ENCODE measurements at regions not wholly inside any gene's neighbourhood (a gene's known extent, or its start where the extent isn't known, plus 50 kb on each side); places are given as distances from the start of the nearest gene placed in this dataset.

DNA sequence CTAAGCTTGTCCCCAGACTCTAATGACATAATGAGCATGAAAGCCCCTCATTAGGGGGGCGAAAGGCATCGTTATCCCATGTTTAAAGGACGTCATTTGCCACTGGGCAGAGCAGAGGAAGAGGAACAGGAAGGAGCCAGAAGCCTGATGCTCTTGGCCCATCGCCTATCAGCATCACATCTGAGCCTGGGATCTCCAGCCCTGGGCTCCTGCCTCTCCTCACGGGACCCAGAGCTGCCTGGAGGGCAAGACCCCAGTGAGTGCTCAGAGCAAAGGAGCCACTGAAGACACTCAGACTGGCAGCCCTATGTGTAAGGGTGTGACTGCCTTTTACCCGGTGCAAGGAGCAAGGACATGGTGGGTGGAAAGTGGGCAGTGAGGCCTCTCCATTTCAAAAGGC lies 115.0 kb upstream of the ZNF507 start:
- H3K79me2 ChIP-seq (ENCODE audit: insufficient read depth, low read depth, low read length), result no peaks in the 10 kb centered on the region
- intact Hi-C loops (cut with micrococcal nuclease; ENCODE audit: unreplicated experiment), result no loop called here
- no peaks in the 10 kb centered on the region for H3K9me2 ChIP-seq (ENCODE audit: insufficient read depth, low read length)
- no TSS peak for BruUV-seq (replicated peaks)
- DNase-seq (ENCODE audit: low spot score), result no peak
- H3K9me3 ChIP-seq (ENCODE audit: low read length), result no peaks in the 10 kb centered on the region
- H3K4me1 ChIP-seq (ENCODE audit: insufficient read depth, low read length, poor library complexity, severe bottlenecking), result no peaks in the 10 kb centered on the region
- no peaks in the 10 kb centered on the region for H3K36me3 ChIP-seq (ENCODE audit: insufficient read depth, low read length)
- no peaks in the 10 kb centered on the region for H4K20me1 ChIP-seq (ENCODE audit: insufficient read depth, low read length)
- no peak overlapping the region for H2AFZ ChIP-seq (ENCODE audit: low read length)
- ChIA-PET POLR2A (no interaction called here), CTCF (ENCODE audit: unreplicated experiment) (interaction anchor here (0.5 kb wide), 1 partner anchor 42 kb away, joined by 4 read pairs; no protein-coding TSS in a partner anchor)
- H3K27ac ChIP-seq (ENCODE audit: low read depth, low read length, poor library complexity, severe bottlenecking), result no peak overlapping the region
- H3K4me3 ChIP-seq (ENCODE audit: low read depth, low read length, poor library complexity, severe bottlenecking), result no peak overlapping the region
- H3K4me2 ChIP-seq (ENCODE audit: low read length), result no peak overlapping the region
- no peak for TF ChIP-seq EZH2phosphoT487 (IDR thresholded peaks at IDR 0.05; ENCODE audit: borderline replicate concordance, low read depth, low read length)
- TF ChIP-seq, protein P1, sequence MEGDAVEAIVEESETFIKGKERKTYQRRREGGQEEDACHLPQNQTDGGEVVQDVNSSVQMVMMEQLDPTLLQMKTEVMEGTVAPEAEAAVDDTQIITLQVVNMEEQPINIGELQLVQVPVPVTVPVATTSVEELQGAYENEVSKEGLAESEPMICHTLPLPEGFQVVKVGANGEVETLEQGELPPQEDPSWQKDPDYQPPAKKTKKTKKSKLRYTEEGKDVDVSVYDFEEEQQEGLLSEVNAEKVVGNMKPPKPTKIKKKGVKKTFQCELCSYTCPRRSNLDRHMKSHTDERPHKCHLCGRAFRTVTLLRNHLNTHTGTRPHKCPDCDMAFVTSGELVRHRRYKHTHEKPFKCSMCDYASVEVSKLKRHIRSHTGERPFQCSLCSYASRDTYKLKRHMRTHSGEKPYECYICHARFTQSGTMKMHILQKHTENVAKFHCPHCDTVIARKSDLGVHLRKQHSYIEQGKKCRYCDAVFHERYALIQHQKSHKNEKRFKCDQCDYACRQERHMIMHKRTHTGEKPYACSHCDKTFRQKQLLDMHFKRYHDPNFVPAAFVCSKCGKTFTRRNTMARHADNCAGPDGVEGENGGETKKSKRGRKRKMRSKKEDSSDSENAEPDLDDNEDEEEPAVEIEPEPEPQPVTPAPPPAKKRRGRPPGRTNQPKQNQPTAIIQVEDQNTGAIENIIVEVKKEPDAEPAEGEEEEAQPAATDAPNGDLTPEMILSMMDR (conservative IDR thresholded peaks at IDR 0.05; ENCODE audit: low read length), result no peak

DNA sequence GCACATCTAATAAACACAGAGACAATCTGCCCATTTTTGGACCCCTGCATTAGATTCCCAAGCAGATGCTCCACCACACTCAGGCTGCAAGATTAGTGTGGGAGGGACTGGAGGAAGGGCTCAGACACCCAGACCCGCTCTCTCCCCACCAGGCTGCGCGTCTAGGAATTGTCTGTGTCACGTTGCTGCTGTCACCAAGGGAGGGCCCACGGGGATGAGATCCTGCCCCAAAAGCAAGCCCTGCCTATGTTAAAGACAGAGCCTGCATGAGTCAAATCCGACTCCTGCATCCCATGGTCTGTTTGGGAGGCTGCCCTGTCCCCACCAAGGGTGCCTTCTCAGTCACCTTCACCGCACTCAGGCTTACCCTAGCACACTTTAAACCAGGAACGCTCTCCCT lies 114.4 kb upstream of the ZNF507 start:
- no peak overlapping the region for H3K27ac ChIP-seq (ENCODE audit: low read depth, low read length, poor library complexity, severe bottlenecking)
- H3K9me2 ChIP-seq (ENCODE audit: insufficient read depth, low read length), result no peaks in the 10 kb centered on the region
- intact Hi-C loops (cut with micrococcal nuclease; ENCODE audit: unreplicated experiment), result no loop called here
- H3K9me3 ChIP-seq (ENCODE audit: low read length), result no peaks in the 10 kb centered on the region
- no TSS peak for BruUV-seq (replicated peaks)
- H3K4me2 ChIP-seq (ENCODE audit: low read length), result no peak overlapping the region
- TF ChIP-seq, protein P1 (conservative IDR thresholded peaks at IDR 0.05; ENCODE audit: low read length), result no peak
- no peak for TF ChIP-seq EZH2phosphoT487 (IDR thresholded peaks at IDR 0.05; ENCODE audit: borderline replicate concordance, low read depth, low read length)
- H3K4me1 ChIP-seq (ENCODE audit: insufficient read depth, low read length, poor library complexity, severe bottlenecking), result no peaks in the 10 kb centered on the region
- no peak overlapping the region for H3K4me3 ChIP-seq (ENCODE audit: low read depth, low read length, poor library complexity, severe bottlenecking)
- DNase-seq (ENCODE audit: low spot score), result no peak
- no peaks in the 10 kb centered on the region for H3K36me3 ChIP-seq (ENCODE audit: insufficient read depth, low read length)
- H4K20me1 ChIP-seq (ENCODE audit: insufficient read depth, low read length), result no peaks in the 10 kb centered on the region
- no peak overlapping the region for H2AFZ ChIP-seq (ENCODE audit: low read length)
- no peaks in the 10 kb centered on the region for H3K79me2 ChIP-seq (ENCODE audit: insufficient read depth, low read depth, low read length)
- ChIA-PET CTCF (ENCODE audit: unreplicated experiment) (no interaction called here), POLR2A (interaction anchor here (0.7 kb wide), 1 partner anchor 409 kb away, joined by 3 read pairs; no protein-coding TSS in a partner anchor)

DNA sequence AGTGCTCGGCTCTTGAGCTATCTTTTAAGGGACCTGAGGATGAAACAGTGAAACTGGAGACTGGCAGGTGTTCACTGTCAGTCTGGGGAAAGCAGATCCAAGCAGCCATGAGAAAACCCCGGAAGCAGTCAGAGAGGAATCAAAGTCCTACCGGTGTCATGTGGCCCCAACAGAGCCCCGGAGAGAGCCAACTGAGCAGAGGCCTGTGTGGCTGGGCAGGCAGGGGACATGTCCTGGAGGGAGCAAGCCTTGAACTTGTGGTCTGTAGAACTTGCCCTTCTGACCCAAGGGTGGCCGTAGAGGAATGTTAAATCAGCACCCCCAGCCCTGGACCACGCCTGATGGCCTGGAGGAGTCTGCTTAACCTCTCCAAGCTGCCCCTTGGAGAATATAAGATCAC lies 113.7 kb upstream of the ZNF507 start:
- Histone ChIP-seq H3K79me2 (ENCODE audit: insufficient read depth, low read depth, low read length) (no peaks in the 10 kb centered on the region), H3K9me3 (ENCODE audit: low read length) (no peaks in the 10 kb centered on the region), H3K4me2 (ENCODE audit: low read length) (no peak overlapping the region), H3K4me1 (ENCODE audit: insufficient read depth, low read length, poor library complexity, severe bottlenecking) (no peaks in the 10 kb centered on the region), H3K36me3 (ENCODE audit: insufficient read depth, low read length) (no peaks in the 10 kb centered on the region), H3K9me2 (ENCODE audit: insufficient read depth, low read length) (no peaks in the 10 kb centered on the region), H4K20me1 (ENCODE audit: insufficient read depth, low read length) (no peaks in the 10 kb centered on the region), H3K27ac (ENCODE audit: low read depth, low read length, poor library complexity, severe bottlenecking) (no peak overlapping the region), H3K4me3 (ENCODE audit: low read depth, low read length, poor library complexity, severe bottlenecking) (no peak overlapping the region), H2AFZ (ENCODE audit: low read length) (no peak overlapping the region)
- ChIA-PET POLR2A (interaction anchor here (0.5 to 0.7 kb wide), 2 partner anchors 408 to 555 kb away, joined by 3 read pairs; no protein-coding TSS in a partner anchor), CTCF (ENCODE audit: unreplicated experiment) (no interaction called here)
- TF ChIP-seq, protein P1 (conservative IDR thresholded peaks at IDR 0.05; ENCODE audit: low read length), result no peak
- TF ChIP-seq EZH2phosphoT487 (IDR thresholded peaks at IDR 0.05; ENCODE audit: borderline replicate concordance, low read depth, low read length), result no peak
- BruUV-seq (replicated peaks), result no TSS peak
- intact Hi-C loops (cut with micrococcal nuclease; ENCODE audit: unreplicated experiment), result no loop called here
- DNase-seq (ENCODE audit: low spot score), result no peak
